VCaP (cell line): ENCODE measurements at regions not wholly inside any gene's neighbourhood (a gene's known extent, or its start where the extent isn't known, plus 50 kb on each side); places are given as distances from the start of the nearest gene placed in this dataset.

ENCODE experiments used
- H3K27ac ChIP-seq: fragments of 450-650 bp; 2 replicates; pipeline ENCODE4 v1.5.1; 2017
- TF ChIP-seq, protein P1 (sequence below): fragments of 450-650 bp; conservative IDR thresholded peaks from 2 replicates; pipeline ENCODE4 v1.5.1; 2017; ENCODE audit warnings: mild to moderate bottlenecking, moderate library complexity

DNA sequence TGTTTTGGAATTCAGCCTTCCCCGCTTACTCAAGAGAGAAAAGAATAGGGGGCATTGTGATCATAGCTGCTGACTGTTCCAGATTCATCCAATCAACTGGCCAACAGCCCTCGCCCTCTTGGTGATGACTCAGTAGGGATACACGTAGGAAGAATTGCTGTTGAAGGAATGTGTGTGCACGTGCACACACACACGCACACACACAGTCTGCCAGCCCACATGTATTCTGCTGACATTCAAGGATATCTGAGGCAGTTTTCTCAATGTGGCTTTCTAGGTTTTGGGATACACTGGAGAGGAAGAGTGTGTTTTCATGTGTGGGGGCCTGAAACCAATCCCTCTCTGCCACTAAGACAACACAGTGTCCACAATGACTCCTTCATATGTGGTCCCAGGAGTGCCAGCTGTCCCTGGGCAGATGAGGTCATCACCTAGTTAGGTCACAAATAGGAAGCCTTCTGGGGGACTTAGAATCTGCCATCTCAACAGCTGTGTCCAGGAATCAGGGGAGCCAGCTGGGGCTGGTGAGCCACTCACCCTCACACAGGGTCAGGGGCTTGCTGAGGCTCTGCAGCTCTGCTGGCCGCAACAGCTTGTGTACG is 352.6 kb downstream of the SS18 start:
- TF ChIP-seq, protein P1, sequence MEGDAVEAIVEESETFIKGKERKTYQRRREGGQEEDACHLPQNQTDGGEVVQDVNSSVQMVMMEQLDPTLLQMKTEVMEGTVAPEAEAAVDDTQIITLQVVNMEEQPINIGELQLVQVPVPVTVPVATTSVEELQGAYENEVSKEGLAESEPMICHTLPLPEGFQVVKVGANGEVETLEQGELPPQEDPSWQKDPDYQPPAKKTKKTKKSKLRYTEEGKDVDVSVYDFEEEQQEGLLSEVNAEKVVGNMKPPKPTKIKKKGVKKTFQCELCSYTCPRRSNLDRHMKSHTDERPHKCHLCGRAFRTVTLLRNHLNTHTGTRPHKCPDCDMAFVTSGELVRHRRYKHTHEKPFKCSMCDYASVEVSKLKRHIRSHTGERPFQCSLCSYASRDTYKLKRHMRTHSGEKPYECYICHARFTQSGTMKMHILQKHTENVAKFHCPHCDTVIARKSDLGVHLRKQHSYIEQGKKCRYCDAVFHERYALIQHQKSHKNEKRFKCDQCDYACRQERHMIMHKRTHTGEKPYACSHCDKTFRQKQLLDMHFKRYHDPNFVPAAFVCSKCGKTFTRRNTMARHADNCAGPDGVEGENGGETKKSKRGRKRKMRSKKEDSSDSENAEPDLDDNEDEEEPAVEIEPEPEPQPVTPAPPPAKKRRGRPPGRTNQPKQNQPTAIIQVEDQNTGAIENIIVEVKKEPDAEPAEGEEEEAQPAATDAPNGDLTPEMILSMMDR: no peak
- no peak overlapping the region for H3K27ac ChIP-seq

DNA sequence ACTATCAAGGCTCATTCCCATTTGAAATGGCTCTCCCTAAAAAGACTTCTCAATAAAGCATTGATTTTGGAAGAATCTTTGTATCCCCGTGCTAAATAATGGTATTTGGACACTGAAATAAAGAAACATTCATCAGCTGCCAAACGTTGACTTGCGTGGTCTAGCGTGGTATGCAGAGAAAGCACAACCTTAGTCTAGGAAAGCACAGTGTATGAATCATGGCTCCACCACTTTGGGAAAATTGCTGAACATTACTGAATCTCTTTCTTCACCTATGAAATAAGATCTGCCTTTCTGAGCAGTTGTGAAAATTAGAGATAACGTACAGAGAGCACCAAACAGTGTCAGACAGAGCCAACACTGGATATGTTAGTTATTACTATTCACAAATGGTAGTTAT is 353.9 kb downstream of the SS18 start:
- H3K27ac ChIP-seq: no peak overlapping the region
- TF ChIP-seq, protein P1: no peak

DNA sequence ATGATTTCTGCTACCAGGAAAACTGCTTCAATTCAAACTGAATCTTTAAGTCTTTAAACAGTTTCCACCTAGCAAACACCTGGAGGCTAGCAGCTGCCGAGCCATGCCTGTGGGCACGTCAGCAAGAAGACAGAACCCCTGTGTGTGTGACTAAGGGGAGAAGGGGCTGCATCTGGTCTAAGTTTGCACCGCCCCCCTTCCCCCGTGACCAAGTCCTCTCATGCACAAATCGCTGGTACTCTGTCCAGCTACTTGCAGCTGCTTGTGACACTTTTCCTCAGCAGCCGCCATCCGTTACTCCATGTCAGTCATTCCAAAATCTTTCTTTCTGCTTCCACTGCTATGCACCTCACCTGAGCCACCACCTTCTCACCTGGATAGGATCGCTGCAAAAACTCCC is 355.0 kb downstream of the SS18 start:
- TF ChIP-seq, protein P1: no peak
- no peak overlapping the region for H3K27ac ChIP-seq

DNA sequence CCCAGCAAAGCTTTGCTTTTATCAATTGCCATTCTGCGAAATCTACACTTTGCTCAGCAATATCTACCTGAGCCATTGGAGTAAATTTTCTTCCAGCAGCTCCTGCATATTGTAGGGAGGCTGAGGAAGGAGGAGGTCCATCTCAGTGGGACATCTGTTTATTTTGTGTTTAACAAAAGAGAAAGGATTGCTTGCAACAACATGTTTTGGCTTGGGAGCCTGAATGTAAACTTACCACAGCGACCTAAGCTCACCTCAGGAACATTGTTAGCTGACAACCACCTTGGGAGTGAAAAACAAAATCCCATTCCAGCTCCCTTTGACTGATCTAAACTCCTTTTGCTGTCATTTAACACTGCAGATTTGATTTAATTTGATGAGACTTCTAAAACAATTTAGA is 356.1 kb downstream of the SS18 start:
- TF ChIP-seq, protein P1: no peak
- H3K27ac ChIP-seq: no peak overlapping the region

DNA sequence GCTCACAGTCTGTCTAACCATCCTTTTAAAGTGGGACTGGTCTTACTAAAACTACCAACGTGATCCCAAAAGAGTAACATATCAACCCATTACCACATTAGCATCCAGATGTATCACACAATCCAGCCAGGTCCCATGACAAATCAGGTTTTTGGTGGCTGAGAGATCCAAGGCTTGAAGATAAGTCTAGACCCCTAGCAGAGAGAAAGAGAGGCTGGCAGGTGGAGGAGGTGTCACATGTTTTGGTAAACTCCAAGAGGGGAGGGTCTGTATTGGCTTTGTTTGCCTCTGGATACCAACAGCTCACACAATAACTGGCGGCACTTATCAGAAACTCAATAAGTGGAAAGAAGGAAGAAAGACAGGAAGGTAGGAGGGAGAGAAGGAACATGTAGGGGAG is 357.6 kb downstream of the SS18 start:
- TF ChIP-seq, protein P1: no peak
- H3K27ac ChIP-seq: no peak overlapping the region

DNA sequence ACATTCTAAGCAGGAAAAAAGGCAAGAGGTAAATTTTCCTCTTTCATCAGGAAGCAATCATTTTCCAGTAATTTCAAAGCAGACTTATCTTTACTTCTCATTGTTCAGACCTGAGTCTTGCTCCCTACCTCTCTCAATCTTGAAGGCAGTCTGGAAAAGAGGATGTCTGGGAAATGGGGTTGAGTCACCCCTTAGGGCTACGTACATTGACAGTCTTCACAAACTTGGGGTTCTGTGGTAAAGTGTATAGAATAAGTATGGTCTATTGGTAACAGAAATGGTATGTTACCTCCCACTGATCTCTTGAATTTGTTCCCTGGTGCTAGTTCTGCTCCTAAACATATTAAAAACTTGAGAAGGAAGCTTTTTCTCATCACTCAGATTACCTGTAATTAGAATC is 361.3 kb downstream of the SS18 start:
- H3K27ac ChIP-seq: no peak overlapping the region
- TF ChIP-seq, protein P1: no peak

DNA sequence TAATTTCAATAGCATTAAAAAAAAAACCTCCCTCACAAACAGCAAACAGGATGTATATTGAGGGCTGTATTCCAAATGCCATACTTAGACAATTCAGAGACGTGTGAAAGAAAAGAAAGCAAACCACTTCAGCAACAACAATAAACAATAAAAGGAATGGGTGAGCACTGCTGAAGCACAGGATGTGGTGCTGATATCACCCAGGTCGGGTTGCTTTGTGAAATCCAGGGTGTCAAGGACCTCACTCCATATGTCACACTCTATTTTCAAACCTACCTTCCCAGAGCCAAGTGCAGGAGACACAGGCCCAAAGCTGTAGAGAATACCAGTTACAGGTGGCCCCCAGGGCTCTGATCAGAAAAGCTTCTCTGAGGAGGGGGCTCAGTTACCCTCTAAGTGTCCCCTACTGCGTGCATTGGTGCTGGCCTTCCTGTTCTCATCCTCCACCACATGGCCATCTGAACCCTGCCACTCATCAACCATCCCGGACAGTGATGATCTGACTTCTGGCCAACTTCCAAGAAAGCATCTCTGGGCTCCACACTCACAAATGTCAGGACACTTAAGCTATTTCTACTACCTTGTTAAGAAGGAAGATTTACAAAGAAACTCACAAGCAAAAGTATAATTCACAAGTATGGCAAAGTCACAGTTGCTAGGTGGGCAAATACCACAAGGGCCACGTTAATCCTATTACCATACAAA is 363.0 kb downstream of the SS18 start:
- TF ChIP-seq, protein P1: no peak
- no peak overlapping the region for H3K27ac ChIP-seq
